Fibroblast of skin of scalp (primary cell): ENCODE measurements at regions not wholly inside any gene's neighbourhood (a gene's known extent, or its start where the extent isn't known, plus 50 kb on each side); places are given as distances from the start of the nearest gene placed in this dataset.

Experiments
- DNase-seq: peaks from one replicate; pipeline ENCODE4 v3.0.0-alpha.2; 2013

- no peak for DNase-seq
Measured at GRCh38 chr7:145644426-145645134, 472.0 kb upstream of the CNTNAP2 start.

- DNase-seq: no peak
Measured at GRCh38 chr7:145643981-145644380, 472.6 kb upstream of the CNTNAP2 start.

- DNase-seq: no peak
Measured at GRCh38 chr7:145633513-145633912, 483.1 kb upstream of the CNTNAP2 start.

GRCh38 chr7:145624618-145625017 lies 492.0 kb upstream of the CNTNAP2 start:
- no peak for DNase-seq

GRCh38 chr7:145605963-145606362 lies 510.6 kb upstream of the CNTNAP2 start:
- DNase-seq: no peak

GRCh38 chr7:145599376-145599775 lies 517.2 kb upstream of the CNTNAP2 start:
- no peak for DNase-seq

GRCh38 chr7:145584401-145584800 lies 532.2 kb upstream of the CNTNAP2 start:
- no peak for DNase-seq

GRCh38 chr7:145582742-145583303 lies 533.8 kb upstream of the CNTNAP2 start:
- no peak for DNase-seq

GRCh38 chr7:145557805-145558204 lies 558.8 kb upstream of the CNTNAP2 start:
- DNase-seq: no peak

- no peak for DNase-seq
Measured at GRCh38 chr7:145543242-145543641, 573.4 kb upstream of the CNTNAP2 start.

GRCh38 chr7:145539910-145540309 lies 576.7 kb upstream of the CNTNAP2 start:
- no peak for DNase-seq

GRCh38 chr7:145534301-145534700 lies 582.3 kb upstream of the CNTNAP2 start:
- no peak for DNase-seq

- no peak for DNase-seq
Measured at GRCh38 chr7:145520284-145520683, 596.3 kb upstream of the CNTNAP2 start.

- DNase-seq: no peak
Measured at GRCh38 chr7:145511004-145511403, 605.6 kb upstream of the CNTNAP2 start.

- no peak for DNase-seq
Measured at GRCh38 chr7:145497911-145498525, 618.6 kb upstream of the CNTNAP2 start.

- no peak for DNase-seq
Measured at GRCh38 chr7:145490356-145490755, 626.2 kb upstream of the CNTNAP2 start.

- no peak for DNase-seq
Measured at GRCh38 chr7:145489609-145490008, 627.0 kb upstream of the CNTNAP2 start.

- DNase-seq: no peak
Measured at GRCh38 chr7:145488816-145489215, 627.8 kb upstream of the CNTNAP2 start.

- no peak for DNase-seq
Measured at GRCh38 chr7:145481985-145482384, 634.6 kb upstream of the CNTNAP2 start.

- no peak for DNase-seq
Measured at GRCh38 chr7:145478541-145478940, 638.1 kb upstream of the CNTNAP2 start.

GRCh38 chr7:145474009-145474686 lies 638.3 kb upstream of the TPK1 start:
- no peak for DNase-seq

GRCh38 chr7:145471883-145472282 lies 636.0 kb upstream of the TPK1 start:
- DNase-seq: no peak

GRCh38 chr7:145464287-145464686 lies 628.4 kb upstream of the TPK1 start:
- DNase-seq: no peak

GRCh38 chr7:145462463-145462862 lies 626.6 kb upstream of the TPK1 start:
- DNase-seq: no peak
